Ishikawa (cell line): ENCODE measurements at regions not wholly inside any gene's neighbourhood (a gene's known extent, or its start where the extent isn't known, plus 50 kb on each side); places are given as distances from the start of the nearest gene placed in this dataset.

Source experiments
- EP300 ChIP-seq: IDR thresholded peaks from 2 replicates; pipeline ENCODE4 v1.6.1; 2012; ENCODE audit warnings: borderline replicate concordance
- MAX ChIP-seq: IDR thresholded peaks from 2 replicates; pipeline ENCODE4 v1.6.1; 2012

DNA sequence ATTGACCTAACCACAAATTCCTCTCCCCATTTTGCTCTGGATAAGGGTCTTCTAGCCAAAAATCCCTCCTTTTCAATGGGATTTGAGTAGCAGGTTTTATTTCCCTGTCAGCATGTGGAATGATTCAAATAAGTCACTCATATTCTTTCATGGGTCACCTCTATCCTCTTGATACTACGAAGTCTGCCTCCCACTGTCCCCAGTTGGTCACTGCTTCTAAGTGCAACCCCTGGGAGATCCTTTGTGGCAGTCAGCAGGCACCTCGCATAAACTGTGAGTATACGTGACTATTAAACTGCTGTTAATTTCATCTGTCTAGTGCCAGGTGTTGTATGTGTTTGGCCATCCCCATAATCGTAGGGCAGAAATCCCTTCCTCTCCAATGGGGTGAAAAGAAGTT is 1667.9 kb upstream of the PCDH7 start:
- TF ChIP-seq MAX (no peak), EP300 (no peak)
